NCI-H2196 (cell line): ENCODE measurements at regions not wholly inside any gene's neighbourhood (a gene's known extent, or its start where the extent isn't known, plus 50 kb on each side); places are given as distances from the start of the nearest gene placed in this dataset.
"Not testable (repeated sequence)": the region's sequence is repeated elsewhere in the genome, so short reads cannot be mapped to it uniquely, and the experiment has no call there.

ENCODE experiments used
- DNase-seq: peaks from one replicate; lab custom pipeline; 2025; ENCODE audit not compliant: unreplicated experiment; lab: John Stamatoyannopoulos, UW

GRCh38 chr2:179385756-179386155 is 121.1 kb upstream of the SESTD1 start:
- not testable (repeated sequence) for DNase-seq

- DNase-seq, result no peak
Measured at GRCh38 chr2:179383975-179384374, 119.3 kb upstream of the SESTD1 start.

DNA sequence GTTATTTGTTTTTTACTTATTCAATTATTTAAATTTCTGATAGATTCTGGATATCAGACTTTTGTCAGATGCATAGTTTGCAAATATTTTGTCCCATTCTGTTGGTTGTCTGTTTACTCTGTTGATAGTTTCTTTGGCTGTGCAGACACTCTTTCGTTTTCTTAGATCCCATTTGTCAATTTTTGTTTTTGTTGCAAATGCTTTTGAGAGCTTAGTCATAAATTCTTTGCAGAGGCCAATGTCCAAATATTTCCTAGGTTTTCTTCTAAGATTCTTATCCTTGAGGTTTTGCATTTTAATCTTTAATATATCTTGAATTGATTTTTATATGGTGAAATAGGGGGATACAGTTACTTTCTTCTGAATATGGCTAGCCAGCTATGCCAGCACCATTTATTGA is 112.7 kb upstream of the SESTD1 start:
- DNase-seq, result no peak

DNA sequence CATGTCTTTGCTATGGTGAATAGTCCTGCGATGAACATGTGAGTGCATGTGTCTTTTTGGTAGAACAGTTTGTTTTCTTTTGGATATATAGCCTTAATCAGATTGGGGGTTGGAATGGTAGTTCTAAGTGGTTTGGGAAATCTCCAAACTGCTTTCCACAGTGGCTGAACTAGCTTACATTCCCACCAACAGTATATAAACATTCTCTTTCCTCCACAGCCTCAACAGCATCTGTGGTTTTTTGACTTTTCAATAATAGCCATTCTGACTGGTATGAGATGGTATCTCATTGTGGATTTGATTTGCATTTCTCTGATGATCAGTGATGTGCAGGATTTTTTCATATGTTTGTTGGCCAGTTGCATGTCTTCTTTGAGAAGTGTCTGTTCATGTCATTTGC is 112.2 kb upstream of the SESTD1 start:
- DNase-seq, result no peak

DNA sequence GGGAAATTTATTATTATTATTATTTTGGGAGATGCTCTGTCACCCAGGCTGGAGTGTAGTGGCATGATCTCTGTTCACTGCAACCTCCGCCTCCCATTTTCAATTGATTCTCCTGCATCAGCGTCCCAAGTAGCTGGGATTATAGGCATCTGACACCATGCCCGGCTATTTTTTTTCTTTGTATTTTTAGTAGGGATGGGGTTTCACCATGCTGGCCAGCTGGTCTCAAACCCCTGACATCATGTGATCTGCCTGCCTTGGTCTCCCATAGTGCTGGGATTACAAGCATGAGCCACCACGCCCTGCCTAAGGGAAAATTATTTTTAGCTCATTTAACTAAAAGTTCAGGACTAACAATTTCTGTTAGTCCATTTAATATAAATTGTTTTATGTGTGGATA is 109.2 kb upstream of the SESTD1 start:
- no peak for DNase-seq

DNA sequence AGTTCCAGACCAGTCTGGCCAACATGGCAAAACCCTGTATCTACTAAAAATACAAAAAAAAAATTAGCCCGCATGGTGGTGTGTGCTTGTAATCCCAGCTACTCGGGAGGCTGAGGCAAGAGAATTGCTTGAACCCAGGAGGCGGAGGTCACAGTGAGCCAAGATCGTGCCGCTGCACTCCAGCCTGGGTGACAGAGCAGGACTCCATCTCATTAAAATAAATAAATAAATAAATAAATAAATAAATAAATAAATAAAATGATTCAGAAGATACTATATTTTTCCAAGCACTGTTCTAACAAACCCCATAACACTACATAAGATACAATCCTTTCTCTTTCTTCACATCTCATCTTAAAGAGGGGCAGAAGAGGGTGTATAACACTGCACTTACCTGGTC is 100.9 kb upstream of the SESTD1 start:
- not testable (repeated sequence) for DNase-seq

DNA sequence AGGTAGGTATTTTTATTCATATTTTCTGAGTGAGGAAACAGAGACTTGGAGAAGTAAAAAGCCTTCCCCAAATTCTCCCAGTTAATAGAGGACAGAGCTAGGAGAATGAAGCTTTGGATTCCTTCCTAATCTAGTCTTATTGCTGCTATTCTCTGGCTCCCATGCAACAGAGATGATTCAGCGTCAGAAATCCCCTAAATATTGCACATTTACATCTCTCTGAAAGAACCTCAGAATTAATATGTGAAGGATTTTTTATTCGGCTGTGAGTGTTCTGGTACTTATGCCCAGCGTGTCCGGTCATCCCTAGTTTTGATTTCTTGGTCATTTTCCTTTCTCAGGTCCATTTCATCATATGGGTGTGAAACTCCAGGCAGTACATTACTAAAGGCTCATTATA is 91.2 kb upstream of the SESTD1 start:
- DNase-seq, result no peak

- no peak for DNase-seq
Measured at GRCh38 chr2:179354739-179355537, 90.3 kb upstream of the SESTD1 start.

- DNase-seq, result no peak
Measured at GRCh38 chr2:179354296-179354695, 89.7 kb upstream of the SESTD1 start.

DNA sequence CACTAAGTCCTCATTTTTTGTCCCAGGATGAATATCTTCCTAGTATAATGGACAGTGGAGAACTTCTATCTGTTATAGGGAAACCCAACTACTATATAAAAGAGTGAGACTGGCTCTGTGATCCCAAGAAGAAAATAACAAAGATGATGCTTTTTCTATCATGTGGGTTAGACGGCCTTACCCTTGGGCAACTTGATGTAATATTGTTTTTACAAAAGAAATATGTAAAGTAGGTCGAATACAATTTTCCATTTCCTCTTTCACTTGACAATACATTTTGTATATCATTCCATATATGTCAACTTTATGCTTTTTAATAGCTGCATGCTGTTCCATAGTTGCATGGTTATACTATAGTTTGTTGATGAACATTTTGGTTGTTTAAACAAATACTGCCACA is 87.5 kb upstream of the SESTD1 start:
- no peak for DNase-seq

DNA sequence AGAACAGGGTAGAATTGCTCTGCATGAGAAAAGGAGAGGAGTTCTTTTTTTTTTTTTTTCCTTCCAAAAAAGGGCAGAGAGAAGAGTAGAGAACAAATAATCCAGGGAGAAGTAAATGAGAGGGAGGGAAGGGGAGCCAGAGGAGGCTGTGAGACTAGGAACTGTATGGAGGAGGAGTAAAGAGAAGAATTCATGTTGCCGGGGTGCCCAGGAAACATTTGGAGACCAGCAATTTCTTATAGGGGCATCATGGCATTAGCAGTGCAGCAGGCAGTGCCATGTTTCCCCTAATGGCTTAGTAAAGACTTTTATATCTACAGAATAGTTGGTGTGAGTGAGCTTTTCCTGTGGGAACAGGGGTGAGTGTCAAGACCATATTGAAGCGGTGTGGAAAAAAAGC is 86.4 kb upstream of the SESTD1 start:
- DNase-seq, result no peak

DNA sequence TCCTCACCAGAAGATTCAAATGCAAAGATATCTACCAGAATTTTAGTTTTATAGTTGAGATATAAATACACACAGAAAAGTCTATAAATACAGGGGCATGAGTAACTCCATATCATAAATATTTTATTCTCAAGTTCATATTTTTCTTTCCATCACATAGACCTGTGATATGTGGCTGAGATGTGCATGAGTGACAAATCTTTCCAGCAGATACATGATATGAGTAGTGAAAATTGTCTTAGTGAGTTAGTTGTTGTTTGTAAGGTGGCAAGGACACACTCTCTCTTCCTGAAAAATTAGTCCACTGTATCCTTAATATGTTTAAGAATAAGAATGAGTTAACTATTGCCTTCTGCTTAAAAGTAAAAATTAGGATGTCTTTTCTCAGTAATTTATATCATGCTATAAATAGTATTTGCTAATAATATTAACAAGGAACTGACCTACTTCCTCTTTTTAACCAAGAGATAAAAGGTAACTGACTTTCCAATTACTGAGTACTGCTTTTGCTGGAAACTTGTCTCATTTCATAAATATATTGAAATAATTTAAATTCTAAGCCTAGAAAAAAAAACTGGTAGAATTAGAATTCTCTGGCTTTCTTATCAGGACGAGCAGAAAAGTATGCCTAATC is 85.2 kb upstream of the SESTD1 start:
- DNase-seq, result no peak

DNA sequence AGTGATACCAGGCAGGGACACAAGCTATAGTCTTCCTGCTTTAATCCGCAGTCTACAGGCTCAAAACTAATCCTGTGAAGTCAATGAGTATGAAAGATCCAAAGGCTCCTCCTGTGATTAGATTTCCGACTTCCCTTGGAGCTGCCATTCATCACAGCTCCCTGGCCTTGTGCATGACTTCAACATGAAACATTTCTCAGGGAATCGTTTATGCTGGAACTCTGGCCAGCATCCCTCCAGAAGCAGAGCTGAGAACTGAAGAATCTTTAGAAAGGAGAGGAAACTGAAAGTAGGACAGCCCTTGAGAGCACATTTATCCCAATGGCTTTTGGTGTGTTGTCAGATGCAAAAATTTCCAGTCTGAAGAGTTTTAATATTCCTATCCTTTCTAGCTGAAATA is 84.3 kb upstream of the SESTD1 start:
- no peak for DNase-seq

GRCh38 chr2:179344970-179345369 is 80.3 kb upstream of the SESTD1 start:
- DNase-seq, result no peak

- peak; percentile 15 for DNase-seq
Measured at GRCh38 chr2:179344280-179344964, 79.8 kb upstream of the SESTD1 start.

DNA sequence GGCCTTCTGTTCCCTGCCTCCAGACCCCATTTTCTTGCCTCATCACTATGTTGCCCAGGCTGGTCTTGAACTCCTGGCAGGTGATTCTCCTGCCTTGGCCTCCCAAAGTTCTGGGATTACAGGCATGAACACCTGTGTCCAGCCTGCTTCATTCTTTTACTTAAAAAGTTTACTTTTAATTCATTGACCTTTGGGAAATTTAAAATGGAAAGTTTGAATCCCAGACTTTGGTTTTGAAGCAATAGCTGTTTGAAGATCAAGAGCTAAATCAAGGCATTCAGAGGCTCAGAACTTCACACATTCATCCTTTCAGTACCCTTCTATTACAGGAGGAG is 79.3 kb upstream of the SESTD1 start:
- no peak for DNase-seq

- DNase-seq, result no peak
Measured at GRCh38 chr2:179341152-179341866, 76.7 kb upstream of the SESTD1 start.

- peak; percentile 59 for DNase-seq
Measured at GRCh38 chr2:179340678-179341077, 76.0 kb upstream of the SESTD1 start.

DNA sequence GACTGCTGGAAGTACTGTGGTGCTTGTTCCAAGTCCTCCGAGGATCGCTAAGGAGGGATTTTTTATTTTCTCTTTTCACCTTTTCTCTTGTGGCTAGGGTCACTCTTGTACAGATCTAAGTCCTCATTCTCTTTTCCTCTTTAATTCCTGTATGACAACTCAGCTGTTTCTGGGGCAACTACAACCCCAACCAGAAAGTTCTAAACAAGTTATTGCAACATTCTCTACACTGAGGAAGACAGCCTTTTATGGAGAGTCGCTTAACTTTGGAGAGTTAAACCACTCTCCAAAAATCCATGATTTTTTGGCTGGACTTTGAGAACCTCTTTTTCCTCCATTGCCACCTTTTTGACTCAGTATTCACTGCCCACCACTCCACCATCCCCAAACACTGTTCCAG is 74.0 kb upstream of the SESTD1 start:
- no peak for DNase-seq

DNA sequence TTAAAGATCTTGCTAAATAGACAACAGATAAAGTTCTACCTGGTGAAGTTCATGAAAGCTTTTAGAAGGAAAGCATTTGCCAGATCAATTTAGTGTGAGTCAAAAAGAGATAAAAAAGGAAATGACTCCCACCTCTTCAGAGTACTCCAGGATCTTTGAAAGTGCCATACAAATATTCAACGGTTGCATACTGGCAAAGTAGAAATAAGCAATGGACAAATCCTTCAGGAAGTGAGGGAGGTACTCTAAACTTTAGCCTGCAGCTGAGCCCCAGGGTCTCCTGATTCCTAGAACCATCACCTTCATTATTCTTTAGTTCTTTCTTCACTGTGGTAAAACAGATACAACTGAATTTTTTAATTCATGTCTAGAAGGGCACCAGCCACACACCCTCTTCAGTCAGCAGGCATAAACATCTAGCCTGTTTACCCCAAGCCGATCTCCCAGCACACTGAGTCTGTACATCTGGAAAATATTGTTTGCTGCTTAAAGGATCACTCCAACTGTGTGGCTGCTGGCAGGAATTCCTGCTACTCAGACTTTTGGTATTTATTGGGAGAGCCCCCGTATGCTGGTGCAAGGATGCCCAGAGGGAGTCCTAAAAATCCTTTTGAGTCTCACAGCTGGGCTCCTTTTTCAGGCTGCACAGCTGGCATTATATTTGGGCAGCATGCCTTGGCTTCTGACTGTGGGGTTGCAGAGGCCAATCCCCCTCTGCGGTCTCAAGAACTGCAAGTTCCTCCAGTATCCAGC is 72.3 kb upstream of the SESTD1 start:
- DNase-seq, result no peak

DNA sequence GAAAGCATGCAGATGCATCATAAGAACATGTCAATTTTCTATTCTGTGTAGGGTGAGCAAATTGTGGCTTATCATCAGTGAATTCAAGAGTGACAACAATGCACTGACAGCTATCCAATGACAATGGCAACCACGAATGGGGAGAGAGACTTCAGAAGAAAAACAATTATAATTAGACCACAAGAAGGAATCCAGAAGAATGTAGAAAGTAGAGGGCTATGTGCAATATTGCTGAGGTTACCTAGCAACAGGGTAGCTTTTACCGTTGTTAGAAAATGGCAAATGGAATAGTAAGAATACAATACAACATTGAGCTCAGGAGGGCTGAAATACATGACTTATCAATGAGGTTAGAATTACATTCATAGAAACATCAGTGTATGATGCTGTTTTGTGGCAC is 71.1 kb upstream of the SESTD1 start:
- DNase-seq, result no peak
